Suprapubic skin (tissue), 4 donors: ENCODE measurements at regions not wholly inside any gene's neighbourhood (a gene's known extent, or its start where the extent isn't known, plus 50 kb on each side); places are given as distances from the start of the nearest gene placed in this dataset.

Source experiments
- DNase-seq, 2 donors: peaks; one replicate each; pipeline ENCODE4 v3.0.0-alpha.2; 2019; ENCODE audit warnings: low spot score in 2 of 2
- H3K27ac ChIP-seq: fragments of 200-600 bp; sonication (generic); one replicate; pipeline ENCODE4 v1.5.1; 2019
- H3K27me3 ChIP-seq: fragments of 200-600 bp; sonication (generic); one replicate; pipeline ENCODE4 v1.5.1; 2019
- H3K36me3 ChIP-seq: fragments of 200-600 bp; sonication (generic); one replicate; pipeline ENCODE4 v1.5.1; 2019
- H3K4me1 ChIP-seq: fragments of 200-600 bp; sonication (generic); one replicate; pipeline ENCODE4 v1.5.1; 2019
- H3K4me3 ChIP-seq: fragments of 200-600 bp; sonication (generic); one replicate; pipeline ENCODE4 v1.5.1; 2019; ENCODE audit warnings: mild to moderate bottlenecking
- H3K9me3 ChIP-seq: fragments of 200-600 bp; sonication (generic); one replicate; pipeline ENCODE4 v1.5.1; 2019
- EP300 ChIP-seq: sonication (generic); formaldehyde crosslinking; IDR thresholded peaks from one replicate; pipeline ENCODE4 v1.6.1; 2017; ENCODE audit warnings: antibody characterized with exemption
- POLR2A ChIP-seq, 2 donors: fragments of 450-650 bp; IDR thresholded peaks; one replicate each; pipeline ENCODE4 v1.6.1; 2017; ENCODE audit warnings: antibody characterized with exemption in 2 of 2, mild to moderate bottlenecking in 2 of 2, moderate library complexity in 2 of 2
- POLR2AphosphoS5 ChIP-seq, 3 donors: sonication (generic); formaldehyde crosslinking; IDR thresholded peaks; one replicate each; pipeline ENCODE4 v1.6.1; 2017; ENCODE audit warnings: antibody characterized with exemption in 3 of 3
- WGBS: methylation state at CpG from one replicate; pipeline ENCODE4 v1.1.5; 2018; 5-methylcytosine and 5-hydroxymethylcytosine counted together
- TF ChIP-seq, protein P1 (sequence below), 2 donors: fragments of 200-600 bp in 1 of 2; fragments of 450-650 bp in 1 of 2; sonication (generic) in 1 of 2; IDR thresholded peaks; one replicate each; pipeline ENCODE4 v1.5.1; 2016 to 2019; ENCODE audit warnings: antibody characterized with exemption in 2 of 2, mild to moderate bottlenecking in 1 of 2, moderate library complexity in 1 of 2

DNA sequence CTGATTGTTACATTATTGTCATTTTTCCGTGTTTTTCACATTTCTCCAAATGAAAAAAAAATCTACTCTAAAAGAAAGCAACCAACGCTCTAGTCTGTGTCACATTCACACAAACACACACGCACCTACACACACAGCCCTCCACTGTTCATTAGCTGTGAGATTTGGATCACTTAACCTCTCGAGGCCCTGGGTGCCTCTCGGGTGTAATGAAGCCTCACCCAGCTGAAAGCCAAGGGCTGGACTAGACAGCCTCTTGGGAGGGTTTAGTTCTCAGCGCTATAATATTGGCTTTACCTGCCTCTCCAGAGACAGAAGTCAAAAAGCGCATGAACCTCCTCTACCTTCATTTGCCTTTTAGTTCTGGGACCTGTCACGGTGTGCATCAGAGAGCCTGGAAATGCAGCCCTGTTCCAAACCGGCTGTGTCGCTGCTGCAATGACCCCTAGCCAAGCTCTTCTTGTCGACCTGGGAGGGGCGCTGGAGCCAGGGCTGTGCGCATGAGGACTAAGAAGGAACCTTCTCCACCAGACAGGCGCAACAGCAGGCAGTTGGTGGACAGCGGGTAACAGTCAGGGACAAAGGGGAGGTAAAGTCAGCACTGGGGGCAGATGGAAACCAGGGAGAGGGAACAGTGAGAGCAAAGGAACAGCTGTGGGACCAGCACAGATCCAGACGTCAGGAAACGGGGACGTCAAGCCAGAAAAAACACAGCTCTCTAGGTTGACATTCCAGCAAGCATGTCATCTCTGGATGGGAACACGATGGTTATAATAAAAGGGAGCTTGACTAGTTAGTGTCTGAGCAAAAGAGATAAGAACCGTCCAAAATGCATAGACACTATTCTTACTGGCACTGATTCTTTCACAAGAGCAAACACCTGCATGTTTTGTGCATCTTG, 375.9 kb downstream of the EFNB2 start:
- no peak for DNase-seq
- WGBS, result 85% methylated on average over 20 of the region's 20 CpGs
- Histone ChIP-seq H3K4me1 (no peaks in the 10 kb centered on the region), H3K4me3 (no peak overlapping the region), H3K36me3 (no peaks in the 10 kb centered on the region), H3K27me3 (no peaks in the 10 kb centered on the region), H3K27ac (no peak overlapping the region), H3K9me3 (no peaks in the 10 kb centered on the region)
- TF ChIP-seq, protein P1, sequence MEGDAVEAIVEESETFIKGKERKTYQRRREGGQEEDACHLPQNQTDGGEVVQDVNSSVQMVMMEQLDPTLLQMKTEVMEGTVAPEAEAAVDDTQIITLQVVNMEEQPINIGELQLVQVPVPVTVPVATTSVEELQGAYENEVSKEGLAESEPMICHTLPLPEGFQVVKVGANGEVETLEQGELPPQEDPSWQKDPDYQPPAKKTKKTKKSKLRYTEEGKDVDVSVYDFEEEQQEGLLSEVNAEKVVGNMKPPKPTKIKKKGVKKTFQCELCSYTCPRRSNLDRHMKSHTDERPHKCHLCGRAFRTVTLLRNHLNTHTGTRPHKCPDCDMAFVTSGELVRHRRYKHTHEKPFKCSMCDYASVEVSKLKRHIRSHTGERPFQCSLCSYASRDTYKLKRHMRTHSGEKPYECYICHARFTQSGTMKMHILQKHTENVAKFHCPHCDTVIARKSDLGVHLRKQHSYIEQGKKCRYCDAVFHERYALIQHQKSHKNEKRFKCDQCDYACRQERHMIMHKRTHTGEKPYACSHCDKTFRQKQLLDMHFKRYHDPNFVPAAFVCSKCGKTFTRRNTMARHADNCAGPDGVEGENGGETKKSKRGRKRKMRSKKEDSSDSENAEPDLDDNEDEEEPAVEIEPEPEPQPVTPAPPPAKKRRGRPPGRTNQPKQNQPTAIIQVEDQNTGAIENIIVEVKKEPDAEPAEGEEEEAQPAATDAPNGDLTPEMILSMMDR (IDR thresholded peaks at IDR 0.05), result no peak
- TF ChIP-seq POLR2A (IDR thresholded peaks at IDR 0.05) (no peak), EP300 (no peak), POLR2AphosphoS5 (IDR thresholded peaks at IDR 0.05) (no peak)

DNA sequence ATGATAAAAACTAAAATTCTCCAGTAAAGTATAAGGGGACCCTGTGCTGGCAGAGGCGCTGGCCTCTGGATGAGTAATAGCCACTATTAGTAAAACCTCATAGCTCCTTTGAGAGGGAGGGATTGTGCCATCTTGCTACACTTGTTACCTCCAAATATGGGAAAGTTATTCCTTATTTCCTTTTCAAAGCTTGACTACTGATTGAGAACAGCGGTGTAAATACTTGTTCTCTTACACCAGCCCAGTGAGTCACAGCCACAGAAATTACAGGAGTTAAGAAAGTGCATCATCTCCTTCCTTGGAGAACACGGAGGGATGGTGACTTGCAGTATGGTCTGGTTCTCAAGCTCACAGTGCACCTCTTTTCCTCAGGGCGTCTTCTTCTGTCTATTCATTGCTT, 379.0 kb downstream of the EFNB2 start:
- no peaks in the 10 kb centered on the region for H3K9me3 ChIP-seq
- no peaks in the 10 kb centered on the region for H3K27me3 ChIP-seq
- H3K36me3 ChIP-seq, result no peaks in the 10 kb centered on the region
- no peak for DNase-seq
- no peak overlapping the region for H3K4me3 ChIP-seq
- 76% methylated on average over 4 of the region's 4 CpGs for WGBS
- no peaks in the 10 kb centered on the region for H3K4me1 ChIP-seq
- no peak overlapping the region for H3K27ac ChIP-seq
- TF ChIP-seq POLR2A (IDR thresholded peaks at IDR 0.05) (no peak), POLR2AphosphoS5 (IDR thresholded peaks at IDR 0.05) (no peak), EP300 (no peak)
- TF ChIP-seq, protein P1 (IDR thresholded peaks at IDR 0.05), result no peak

DNA sequence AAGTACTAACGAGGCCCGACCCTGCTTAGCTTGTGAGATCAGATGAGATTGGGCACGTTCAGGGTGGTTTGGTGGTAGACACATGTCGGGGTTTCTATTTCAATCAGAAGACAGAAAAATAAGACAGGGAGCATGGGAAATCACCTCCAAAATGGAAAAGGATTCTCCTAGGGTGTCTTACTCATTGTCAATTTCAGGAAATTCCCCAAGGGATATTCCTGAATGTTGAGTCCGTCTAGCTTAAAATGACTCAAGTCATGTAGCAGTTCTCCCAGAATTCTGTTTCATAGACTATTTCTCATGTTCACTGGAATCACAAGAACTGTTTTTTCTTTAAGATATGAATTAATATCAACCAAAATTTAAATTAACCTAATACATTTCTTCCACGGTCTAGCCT, 380.1 kb downstream of the EFNB2 start:
- Histone ChIP-seq H3K4me3 (no peak overlapping the region), H3K27me3 (no peaks in the 10 kb centered on the region), H3K36me3 (no peaks in the 10 kb centered on the region), H3K4me1 (no peaks in the 10 kb centered on the region), H3K27ac (no peak overlapping the region), H3K9me3 (no peaks in the 10 kb centered on the region)
- TF ChIP-seq POLR2A (IDR thresholded peaks at IDR 0.05) (no peak), EP300 (no peak), POLR2AphosphoS5 (IDR thresholded peaks at IDR 0.05) (no peak)
- TF ChIP-seq, protein P1 (IDR thresholded peaks at IDR 0.05), result no peak
- DNase-seq, result no peak
- WGBS, result 62% methylated on average over 6 of the region's 6 CpGs

DNA sequence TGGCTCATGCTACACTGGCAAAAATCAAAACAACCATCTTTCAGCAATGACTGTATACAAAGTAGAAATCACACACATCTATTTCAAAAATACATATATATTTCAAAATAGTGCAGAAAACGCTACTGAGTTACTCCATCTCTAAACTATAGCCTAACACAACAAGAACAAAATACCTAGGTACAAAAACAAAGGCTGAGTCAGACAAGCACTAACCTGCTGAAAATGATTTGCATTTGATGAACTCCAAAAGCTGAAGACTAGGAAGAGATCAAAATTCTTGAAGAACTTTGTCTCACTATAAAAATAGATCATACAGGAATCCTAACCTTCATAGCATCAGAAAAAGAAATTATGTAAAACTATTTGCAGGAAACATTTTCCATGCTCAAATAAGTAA, 381.6 kb downstream of the EFNB2 start:
- Histone ChIP-seq H3K9me3 (no peaks in the 10 kb centered on the region), H3K36me3 (no peaks in the 10 kb centered on the region), H3K4me1 (no peaks in the 10 kb centered on the region), H3K27ac (no peak overlapping the region), H3K4me3 (no peak overlapping the region), H3K27me3 (no peaks in the 10 kb centered on the region)
- 19% methylated on average over 1 of the region's 1 CpG for WGBS
- no peak for DNase-seq
- TF ChIP-seq POLR2AphosphoS5 (IDR thresholded peaks at IDR 0.05), result no peak
- TF ChIP-seq, protein P1 (IDR thresholded peaks at IDR 0.05), result no peak

DNA sequence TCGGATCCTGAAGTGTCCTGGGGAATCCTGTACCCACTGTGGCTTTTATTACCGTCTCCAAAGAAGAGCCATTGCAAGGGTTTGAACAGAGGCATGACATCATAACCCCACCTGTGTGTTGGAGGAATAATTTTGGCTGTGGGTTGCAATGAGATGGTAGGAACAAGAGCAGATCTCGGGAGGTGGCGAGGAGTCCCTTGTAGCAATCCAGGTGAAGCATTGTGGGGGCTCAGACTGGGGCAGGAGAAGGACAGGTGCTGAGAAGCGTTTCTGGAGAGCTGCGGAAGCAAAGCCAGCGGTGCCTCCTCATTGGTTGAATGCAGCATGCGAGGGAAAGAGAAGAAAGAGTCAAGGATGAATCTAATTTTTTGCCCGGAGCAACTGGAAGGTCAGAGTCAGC, 382.4 kb downstream of the EFNB2 start:
- Histone ChIP-seq H3K9me3 (no peaks in the 10 kb centered on the region), H3K4me3 (no peak overlapping the region), H3K27me3 (no peaks in the 10 kb centered on the region), H3K27ac (no peak overlapping the region), H3K36me3 (no peaks in the 10 kb centered on the region), H3K4me1 (no peaks in the 10 kb centered on the region)
- TF ChIP-seq, protein P1 (IDR thresholded peaks at IDR 0.05), result no peak
- TF ChIP-seq POLR2A (IDR thresholded peaks at IDR 0.05), result no peak
- TF ChIP-seq POLR2AphosphoS5 (IDR thresholded peaks at IDR 0.05), result no peak
- TF ChIP-seq EP300, result no peak
- DNase-seq, result no peak
- 92% methylated on average over 9 of the region's 9 CpGs for WGBS
